ENCODE measurements at regions not wholly inside any gene's neighbourhood (a gene's known extent, or its start where the extent isn't known, plus 50 kb on each side); places are given as distances from the start of the nearest gene placed in this dataset.

- TF ChIP-seq CTCF (IDR thresholded peaks at IDR 0.05 in 8 of 11, conservative IDR thresholded peaks at IDR 0.05 in 3 of 11) (no peak), POLR2A (IDR thresholded peaks at IDR 0.05) (no peak)
These were observed 79.2 kb downstream of the NIBAN1 start for GRCh38 chr1:184895086-184895485.

All from spleen (tissue), 7 donors.